Thyroid gland (tissue), 4 donors: ENCODE measurements at regions not wholly inside any gene's neighbourhood (a gene's known extent, or its start where the extent isn't known, plus 50 kb on each side); places are given as distances from the start of the nearest gene placed in this dataset.

ENCODE experiments used
- DNase-seq, 2 donors: peaks; one replicate each; pipeline ENCODE4 v3.0.0-alpha.2; 2019
- H3K27ac ChIP-seq, 3 donors: fragments of 200-600 bp; sonication (generic); 1 replicate in 2 of 3; 2 replicates in 1 of 3; pipeline ENCODE4 v1.5.1; 2016 to 2019; ENCODE audit warnings: mild to moderate bottlenecking in 1 of 3, moderate library complexity in 1 of 3
- H3K27me3 ChIP-seq: fragments of 200-600 bp; sonication (generic); one replicate; pipeline ENCODE4 v1.5.1; 2019
- H3K36me3 ChIP-seq, 2 donors: fragments of 200-600 bp; sonication (generic); one replicate each; pipeline ENCODE4 v1.5.1; 2016 to 2019
- H3K4me1 ChIP-seq, 2 donors: fragments of 200-600 bp; sonication (generic); one replicate each; pipeline ENCODE4 v1.5.1; 2017 to 2019
- H3K4me3 ChIP-seq, 3 donors: fragments of 200-600 bp; sonication (generic); replicated peaks in 1 of 3; 1 replicate in 2 of 3; 2 replicates in 1 of 3; pipeline ENCODE4 v1.5.1; 2016; ENCODE audit warnings: mild to moderate bottlenecking in 1 of 3
- H3K9me3 ChIP-seq: fragments of 200-600 bp; sonication (generic); one replicate; pipeline ENCODE4 v1.5.1; 2017
- POLR2A ChIP-seq, 2 donors: fragments of 450-650 bp; IDR thresholded peaks; one replicate each; pipeline ENCODE4 v1.6.1; 2017; ENCODE audit warnings: antibody characterized with exemption in 2 of 2, mild to moderate bottlenecking in 2 of 2, moderate library complexity in 1 of 2
- WGBS, 2 donors: methylation state at CpG; one replicate each; pipeline ENCODE4 v1.1.5; 2017; 5-methylcytosine and 5-hydroxymethylcytosine counted together
- intact Hi-C: fragments of 100-400 bp; cut with DNase I; formaldehyde crosslinking; loops from one replicate; pipeline ENCODE4 v1.15.1; 2023
- TF ChIP-seq, protein P1 (sequence below), 6 experiments: fragments of 200-600 bp in 3 of 6; fragments of 450-650 bp in 3 of 6; sonication (generic) in 3 of 6; IDR thresholded peaks; one replicate each; pipeline ENCODE4 v1.5.1; 2016 to 2019; ENCODE audit warnings: antibody characterized with exemption in 6 of 6, mild to moderate bottlenecking in 2 of 6, inconsistent platforms in 1 of 6, moderate library complexity in 1 of 6

DNA sequence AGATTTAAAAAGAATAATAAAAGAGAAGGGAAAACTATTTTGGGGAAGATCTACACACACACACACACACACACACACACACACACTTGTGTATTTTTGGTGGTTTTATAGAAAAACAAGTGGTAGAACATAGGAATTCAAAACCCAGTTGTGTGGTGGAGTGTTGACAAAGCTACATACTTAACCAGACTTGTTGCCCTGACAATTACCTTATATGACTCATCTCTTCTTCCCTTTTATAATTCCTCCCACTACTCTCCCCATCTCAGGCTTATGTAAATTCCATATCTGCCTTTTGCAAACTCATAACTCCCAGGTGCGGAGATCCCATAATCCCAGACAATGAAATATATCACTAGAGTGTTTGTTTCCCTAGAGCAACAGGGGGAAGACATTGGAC, 873.7 kb downstream of the NXPH1 start:
- no peaks in the 10 kb centered on the region for H3K9me3 ChIP-seq
- no peak for TF ChIP-seq POLR2A (IDR thresholded peaks at IDR 0.05)
- TF ChIP-seq, protein P1, sequence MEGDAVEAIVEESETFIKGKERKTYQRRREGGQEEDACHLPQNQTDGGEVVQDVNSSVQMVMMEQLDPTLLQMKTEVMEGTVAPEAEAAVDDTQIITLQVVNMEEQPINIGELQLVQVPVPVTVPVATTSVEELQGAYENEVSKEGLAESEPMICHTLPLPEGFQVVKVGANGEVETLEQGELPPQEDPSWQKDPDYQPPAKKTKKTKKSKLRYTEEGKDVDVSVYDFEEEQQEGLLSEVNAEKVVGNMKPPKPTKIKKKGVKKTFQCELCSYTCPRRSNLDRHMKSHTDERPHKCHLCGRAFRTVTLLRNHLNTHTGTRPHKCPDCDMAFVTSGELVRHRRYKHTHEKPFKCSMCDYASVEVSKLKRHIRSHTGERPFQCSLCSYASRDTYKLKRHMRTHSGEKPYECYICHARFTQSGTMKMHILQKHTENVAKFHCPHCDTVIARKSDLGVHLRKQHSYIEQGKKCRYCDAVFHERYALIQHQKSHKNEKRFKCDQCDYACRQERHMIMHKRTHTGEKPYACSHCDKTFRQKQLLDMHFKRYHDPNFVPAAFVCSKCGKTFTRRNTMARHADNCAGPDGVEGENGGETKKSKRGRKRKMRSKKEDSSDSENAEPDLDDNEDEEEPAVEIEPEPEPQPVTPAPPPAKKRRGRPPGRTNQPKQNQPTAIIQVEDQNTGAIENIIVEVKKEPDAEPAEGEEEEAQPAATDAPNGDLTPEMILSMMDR (IDR thresholded peaks at IDR 0.05), result no peak
- no peak overlapping the region for H3K4me3 ChIP-seq
- H3K4me1 ChIP-seq, result no peaks in the 10 kb centered on the region
- H3K36me3 ChIP-seq, result no peaks in the 10 kb centered on the region
- DNase-seq, result no peak
- H3K27ac ChIP-seq, result no peak overlapping the region
- H3K27me3 ChIP-seq, result no peaks in the 10 kb centered on the region
- intact Hi-C loops, result no loop called here
- WGBS, 2 donors, result 96 to 100% methylated on average over 1 of the region's 1 CpG

DNA sequence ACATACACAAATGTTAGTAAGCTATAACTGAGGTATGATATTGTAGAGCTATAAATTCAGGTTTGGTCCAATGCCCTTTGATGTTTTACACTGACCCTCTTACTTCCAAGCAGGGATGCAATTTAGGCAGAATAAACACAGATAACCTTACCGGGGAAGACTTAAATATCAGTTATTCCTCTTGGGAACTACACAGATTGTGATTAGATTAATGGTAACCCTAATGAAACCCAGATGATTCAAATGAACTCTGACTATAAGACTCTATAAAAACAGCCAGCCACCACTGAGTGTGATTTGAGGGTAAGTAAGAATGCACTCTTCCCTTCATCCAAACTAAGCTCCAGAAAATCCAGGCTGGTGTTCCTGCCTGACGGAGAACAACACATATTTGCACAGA, 891.1 kb downstream of the NXPH1 start:
- no peak for DNase-seq
- TF ChIP-seq POLR2A (IDR thresholded peaks at IDR 0.05), result no peak
- TF ChIP-seq, protein P1 (IDR thresholded peaks at IDR 0.05), result no peak
- no peak overlapping the region for H3K27ac ChIP-seq
- intact Hi-C loops, result no loop called here
- H3K27me3 ChIP-seq, result no peaks in the 10 kb centered on the region
- H3K36me3 ChIP-seq, result no peaks in the 10 kb centered on the region
- H3K4me1 ChIP-seq, result no peaks in the 10 kb centered on the region
- WGBS, 2 donors, result 56 to 84% methylated on average over 2 of the region's 2 CpGs
- H3K9me3 ChIP-seq, result no peaks in the 10 kb centered on the region
- no peak overlapping the region for H3K4me3 ChIP-seq

DNA sequence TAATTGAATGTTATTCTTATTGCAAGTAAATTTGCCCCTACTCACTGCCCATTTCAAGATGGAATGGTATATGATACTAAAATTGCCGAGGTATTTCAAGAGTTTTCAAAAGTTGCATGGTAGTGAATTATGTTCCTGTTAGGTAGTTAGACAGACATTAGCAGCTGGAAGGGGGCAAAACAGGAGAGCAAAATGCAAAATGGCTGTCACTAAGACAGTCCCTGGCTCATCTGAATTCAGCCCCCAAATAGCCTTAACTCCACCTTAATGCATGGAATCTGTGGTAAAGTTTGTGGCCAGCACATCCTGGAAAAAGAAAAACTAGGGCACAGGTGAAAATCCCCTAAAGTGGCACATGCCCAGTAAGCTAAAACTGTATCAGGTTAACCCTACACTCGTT, 894.9 kb downstream of the NXPH1 start:
- no peaks in the 10 kb centered on the region for H3K36me3 ChIP-seq
- H3K4me1 ChIP-seq, result no peaks in the 10 kb centered on the region
- H3K4me3 ChIP-seq, result no peak overlapping the region
- no peaks in the 10 kb centered on the region for H3K27me3 ChIP-seq
- H3K27ac ChIP-seq, result no peak overlapping the region
- no peak for DNase-seq
- no peak for TF ChIP-seq POLR2A (IDR thresholded peaks at IDR 0.05)
- TF ChIP-seq, protein P1 (IDR thresholded peaks at IDR 0.05), result no peak
- intact Hi-C loops, result no loop called here
- 83 to 86% methylated on average over 2 of the region's 2 CpGs for WGBS, 2 donors
- no peaks in the 10 kb centered on the region for H3K9me3 ChIP-seq

DNA sequence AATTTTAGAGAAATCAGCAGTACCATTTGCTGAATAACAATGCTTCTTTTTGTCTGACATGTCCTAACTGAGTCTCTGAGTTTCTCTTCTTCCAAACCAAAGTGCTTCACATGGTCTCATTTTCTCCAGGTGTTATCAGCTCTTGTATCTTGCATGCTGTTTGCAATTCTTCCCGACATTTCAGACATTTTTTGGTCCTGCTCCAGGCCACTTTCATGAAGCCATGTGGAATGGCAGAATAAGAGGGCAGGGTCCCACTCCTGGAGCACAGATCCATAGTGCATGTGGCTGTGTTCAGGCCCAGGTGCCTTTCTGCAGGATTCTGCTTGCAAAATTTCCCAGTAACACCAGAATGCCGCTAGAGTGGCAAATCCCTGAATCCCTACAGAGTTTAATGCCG, 916.2 kb downstream of the NXPH1 start:
- DNase-seq, result no peak
- WGBS, 2 donors, result 65 to 66% methylated on average over 3 of the region's 3 CpGs
- H3K4me3 ChIP-seq, result no peak overlapping the region
- no peaks in the 10 kb centered on the region for H3K9me3 ChIP-seq
- intact Hi-C loops, result no loop called here
- no peaks in the 10 kb centered on the region for H3K4me1 ChIP-seq
- no peaks in the 10 kb centered on the region for H3K27me3 ChIP-seq
- no peaks in the 10 kb centered on the region for H3K36me3 ChIP-seq
- no peak overlapping the region for H3K27ac ChIP-seq
- TF ChIP-seq, protein P1 (IDR thresholded peaks at IDR 0.05), result no peak
- TF ChIP-seq POLR2A (IDR thresholded peaks at IDR 0.05), result no peak

DNA sequence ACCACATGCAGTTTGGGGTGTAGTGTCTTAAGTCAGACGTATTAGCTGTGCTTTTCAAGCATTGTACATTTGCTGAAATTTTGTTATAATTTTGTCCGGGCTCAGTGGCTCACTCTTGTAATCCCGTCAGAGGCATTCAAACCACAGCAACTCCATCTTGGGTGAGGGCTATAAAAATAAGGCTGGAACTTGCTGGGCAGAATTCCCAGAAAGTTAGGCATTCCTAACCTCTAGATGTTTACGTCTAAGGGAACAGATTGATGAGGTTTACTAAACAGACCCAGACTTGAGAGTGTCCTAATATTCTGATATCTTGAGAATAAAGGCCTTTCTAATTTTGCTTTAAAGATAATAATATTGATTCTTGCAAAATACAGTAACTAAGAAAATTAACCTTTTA, 957.8 kb downstream of the NXPH1 start:
- WGBS, 2 donors, result 77% methylated on average over 4 of the region's 4 CpGs
- intact Hi-C loops, result no loop called here

More for the DNA sequence above, 957.8 kb downstream of the NXPH1 start:
- no peaks in the 10 kb centered on the region for H3K36me3 ChIP-seq
- H3K27me3 ChIP-seq, result no peaks in the 10 kb centered on the region
- no peak for DNase-seq
- no peaks in the 10 kb centered on the region for H3K9me3 ChIP-seq
- H3K4me3 ChIP-seq, result no peak overlapping the region
- no peak overlapping the region for H3K27ac ChIP-seq
- H3K4me1 ChIP-seq, result no peaks in the 10 kb centered on the region
- no peak for TF ChIP-seq POLR2A (IDR thresholded peaks at IDR 0.05)
- TF ChIP-seq, protein P1 (IDR thresholded peaks at IDR 0.05), result no peak
